Gastroesophageal sphincter (tissue), 3 donors: ENCODE measurements at regions not wholly inside any gene's neighbourhood (a gene's known extent, or its start where the extent isn't known, plus 50 kb on each side); places are given as distances from the start of the nearest gene placed in this dataset.

ENCODE experiments used
- EP300 ChIP-seq: sonication (generic); formaldehyde crosslinking; IDR thresholded peaks from one replicate; pipeline ENCODE4 v1.6.1; 2017; ENCODE audit warnings: antibody characterized with exemption, mild to moderate bottlenecking
- POLR2A ChIP-seq, 2 donors: fragments of 450-650 bp; IDR thresholded peaks; one replicate each; pipeline ENCODE4 v1.6.1; 2017; ENCODE audit warnings: antibody characterized with exemption in 2 of 2, mild to moderate bottlenecking in 2 of 2, moderate library complexity in 1 of 2
- POLR2AphosphoS5 ChIP-seq: sonication (generic); formaldehyde crosslinking; IDR thresholded peaks from one replicate; pipeline ENCODE4 v1.6.1; 2017; ENCODE audit warnings: antibody characterized with exemption
- TF ChIP-seq, protein P1 (sequence below), 4 experiments: fragments of 200-600 bp in 2 of 4; fragments of 450-650 bp in 2 of 4; sonication (generic) in 1 of 4; IDR thresholded peaks; one replicate each; pipeline ENCODE4 v1.5.1; 2017 to 2019; ENCODE audit warnings: antibody characterized with exemption in 4 of 4, mild to moderate bottlenecking in 2 of 4, moderate library complexity in 2 of 4

DNA sequence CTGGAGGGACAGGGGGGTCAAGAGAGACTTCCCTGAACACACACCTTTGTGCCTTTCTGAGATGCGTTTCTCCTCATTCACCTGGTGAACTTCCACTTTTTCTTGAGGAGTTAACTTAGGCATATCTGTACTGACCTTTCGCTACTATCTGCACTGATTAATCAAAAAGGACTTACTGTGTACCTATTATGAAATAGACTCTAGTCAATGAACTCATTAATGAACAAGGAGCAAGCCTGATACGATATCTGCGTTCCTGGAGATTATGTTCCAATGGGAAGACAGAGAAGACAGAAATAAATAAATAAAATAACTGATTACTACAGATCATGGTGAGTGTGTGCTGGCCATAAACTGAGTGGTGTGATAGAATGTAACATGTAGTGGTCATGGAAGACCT lies 157.2 kb upstream of the TBL1XR1 start:
- TF ChIP-seq, protein P1, sequence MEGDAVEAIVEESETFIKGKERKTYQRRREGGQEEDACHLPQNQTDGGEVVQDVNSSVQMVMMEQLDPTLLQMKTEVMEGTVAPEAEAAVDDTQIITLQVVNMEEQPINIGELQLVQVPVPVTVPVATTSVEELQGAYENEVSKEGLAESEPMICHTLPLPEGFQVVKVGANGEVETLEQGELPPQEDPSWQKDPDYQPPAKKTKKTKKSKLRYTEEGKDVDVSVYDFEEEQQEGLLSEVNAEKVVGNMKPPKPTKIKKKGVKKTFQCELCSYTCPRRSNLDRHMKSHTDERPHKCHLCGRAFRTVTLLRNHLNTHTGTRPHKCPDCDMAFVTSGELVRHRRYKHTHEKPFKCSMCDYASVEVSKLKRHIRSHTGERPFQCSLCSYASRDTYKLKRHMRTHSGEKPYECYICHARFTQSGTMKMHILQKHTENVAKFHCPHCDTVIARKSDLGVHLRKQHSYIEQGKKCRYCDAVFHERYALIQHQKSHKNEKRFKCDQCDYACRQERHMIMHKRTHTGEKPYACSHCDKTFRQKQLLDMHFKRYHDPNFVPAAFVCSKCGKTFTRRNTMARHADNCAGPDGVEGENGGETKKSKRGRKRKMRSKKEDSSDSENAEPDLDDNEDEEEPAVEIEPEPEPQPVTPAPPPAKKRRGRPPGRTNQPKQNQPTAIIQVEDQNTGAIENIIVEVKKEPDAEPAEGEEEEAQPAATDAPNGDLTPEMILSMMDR (IDR thresholded peaks at IDR 0.05), result no peak
- TF ChIP-seq POLR2A (IDR thresholded peaks at IDR 0.05) (no peak), EP300 (no peak), POLR2AphosphoS5 (no peak)
